B cell (primary cell): ENCODE measurements at regions not wholly inside any gene's neighbourhood (a gene's known extent, or its start where the extent isn't known, plus 50 kb on each side); places are given as distances from the start of the nearest gene placed in this dataset.

Source experiments
- ATAC-seq: fragments of 200-7000 bp; cut with Tn5 transposase; one replicate; pipeline ENCODE4 v1.10.0; 2021; ENCODE audit warnings: low read depth, mild to moderate bottlenecking, moderate number of reproducible peaks, moderate library complexity
- CTCF ChIA-PET: fragments of 350-600 bp; sonication (Branson Sonifier 250); formaldehyde crosslinking; loops from one replicate; lab custom pipeline; 2021; ENCODE audit warnings: antibody characterized with exemption, inconsistent platforms; lab: Charles Lee
- POLR2A ChIA-PET: fragments of 350-600 bp; sonication (Branson Sonifier 250); formaldehyde crosslinking; loops from one replicate; lab custom pipeline; 2021; ENCODE audit warnings: antibody characterized with exemption; lab: Charles Lee
- DNase-seq: peaks from one replicate; pipeline ENCODE4 v3.0.0; 2013
- H2AFZ ChIP-seq: 2 replicates; pipeline ENCODE4 v1.6.1; 2012; ENCODE audit warnings: mild to moderate bottlenecking, low read depth, low read length; ENCODE audit not compliant: insufficient read depth, poor library complexity, severe bottlenecking
- H3K27ac ChIP-seq, 2 donors: 1 replicate in 1 of 2; 2 replicates in 1 of 2; pipeline ENCODE4 v1.5.1; 2012 to 2013; ENCODE audit warnings: low read length in 2 of 2, mild to moderate bottlenecking in 2 of 2, moderate library complexity in 1 of 2
- H3K27me3 ChIP-seq, 4 experiments: fragments of 200-600 bp in 1 of 4; sonication (generic) in 1 of 4; replicated peaks in 1 of 4; 1 replicate in 2 of 4; 2 replicates in 2 of 4; pipeline versions ENCODE4 v1.6.1 to v1.7.0; 2013 to 2016; ENCODE audit warnings: low read length in 3 of 4, mild to moderate bottlenecking in 2 of 4, mixed read lengths in 1 of 4, moderate library complexity in 1 of 4; ENCODE audit not compliant: insufficient read depth in 4 of 4, control insufficient read depth in 3 of 4; ENCODE audit errors: control extremely low read depth in 1 of 4
- H3K36me3 ChIP-seq, 2 experiments: replicated peaks in 1 of 2; 1 replicate in 1 of 2; 2 replicates in 1 of 2; pipeline versions ENCODE4 v1.6.1 to v1.7.1; 2013; ENCODE audit warnings: low read length in 1 of 2; ENCODE audit not compliant: insufficient read depth in 2 of 2, control insufficient read depth in 1 of 2; ENCODE audit errors: control extremely low read depth in 1 of 2, extremely low read depth in 1 of 2
- H3K4me1 ChIP-seq, 2 donors: fragments of 200-600 bp in 1 of 2; sonication (generic) in 1 of 2; 1 replicate in 1 of 2; 2 replicates in 1 of 2; pipeline versions ENCODE4 v1.5.1 to v1.6.1; 2013 to 2017; ENCODE audit warnings: low read length in 2 of 2; ENCODE audit not compliant: control insufficient read depth in 2 of 2, insufficient read depth in 2 of 2
- H3K4me2 ChIP-seq: replicated peaks from 2 replicates; pipeline ENCODE3; 2012; ENCODE audit warnings: mild to moderate bottlenecking, low read depth, low read length; ENCODE audit not compliant: poor library complexity, severe bottlenecking
- H3K4me3 ChIP-seq, 5 experiments: fragments of 200-600 bp in 1 of 5; sonication (generic) in 1 of 5; 1 replicate in 3 of 5; 2 replicates in 2 of 5; pipeline versions ENCODE4 v1.5.1 to v1.7.0; 2011 to 2016; ENCODE audit warnings: low read length in 4 of 5, mild to moderate bottlenecking in 4 of 5, low read depth in 2 of 5, control low read depth in 1 of 5, moderate library complexity in 1 of 5; ENCODE audit not compliant: insufficient read depth in 1 of 5; ENCODE audit errors: control extremely low read depth in 1 of 5, extremely low read depth in 1 of 5
- H3K79me2 ChIP-seq: fragments of 200-600 bp; sonication (generic); one replicate; pipeline ENCODE4 v1.6.0; 2016; ENCODE audit warnings: low read length; ENCODE audit not compliant: control insufficient read depth, insufficient read depth
- H3K9ac ChIP-seq: fragments of 200-600 bp; sonication (generic); 2 replicates; pipeline ENCODE4 v1.6.1; 2017; ENCODE audit warnings: mild to moderate bottlenecking, low read length, moderate library complexity
- H3K9me3 ChIP-seq, 3 donors: one replicate each; pipeline versions ENCODE4 v1.6.1 to v1.7.1; 2013; ENCODE audit warnings: low read length in 2 of 3; ENCODE audit not compliant: control insufficient read depth in 2 of 3, insufficient read depth in 1 of 3; ENCODE audit errors: control extremely low read depth in 1 of 3
- H4K20me1 ChIP-seq: 2 replicates; pipeline ENCODE4 v1.6.0; 2012; ENCODE audit warnings: mild to moderate bottlenecking, low read length; ENCODE audit not compliant: insufficient read depth, control insufficient read depth, poor library complexity, severe bottlenecking
- H3K27ac Mint-ChIP-seq: one replicate; pipeline ENCODE4 v1.8.0; 2021; ENCODE audit warnings: mixed read lengths
- H3K27me3 Mint-ChIP-seq: one replicate; pipeline ENCODE4 v1.8.0; 2021; ENCODE audit warnings: mixed read lengths
- H3K4me1 Mint-ChIP-seq: one replicate; pipeline ENCODE4 v1.8.0; 2021; ENCODE audit warnings: mixed read lengths
- H3K4me3 Mint-ChIP-seq: one replicate; pipeline ENCODE4 v1.8.0; 2021; ENCODE audit warnings: mixed read lengths
- H3K9me3 Mint-ChIP-seq: one replicate; pipeline ENCODE4 v1.8.0; 2022; ENCODE audit warnings: mixed read lengths; ENCODE audit not compliant: insufficient read depth
- EZH2 ChIP-seq: IDR thresholded peaks from 2 replicates; pipeline ENCODE4 v1.6.1; 2012; ENCODE audit warnings: borderline replicate concordance, low read depth, mild to moderate bottlenecking, moderate library complexity, low read length; ENCODE audit not compliant: insufficient read depth, poor library complexity, severe bottlenecking
- WGBS: methylation state at CpG from one replicate; pipeline ENCODE4 v1.1.5; 2013; ENCODE audit warnings: missing lambda C conversion rate; ENCODE audit not compliant: insufficient coverage; 5-methylcytosine and 5-hydroxymethylcytosine counted together
- intact Hi-C: fragments of 100-400 bp; cut with micrococcal nuclease; formaldehyde crosslinking; loops from one replicate; pipeline ENCODE4 v1.10.0; 2022
- TF ChIP-seq, protein P1 (sequence below): fragments of 200-600 bp; IDR thresholded peaks from one replicate; pipeline ENCODE4 v1.8.0; 2022; ENCODE audit warnings: antibody characterized with exemption, mild to moderate bottlenecking

DNA sequence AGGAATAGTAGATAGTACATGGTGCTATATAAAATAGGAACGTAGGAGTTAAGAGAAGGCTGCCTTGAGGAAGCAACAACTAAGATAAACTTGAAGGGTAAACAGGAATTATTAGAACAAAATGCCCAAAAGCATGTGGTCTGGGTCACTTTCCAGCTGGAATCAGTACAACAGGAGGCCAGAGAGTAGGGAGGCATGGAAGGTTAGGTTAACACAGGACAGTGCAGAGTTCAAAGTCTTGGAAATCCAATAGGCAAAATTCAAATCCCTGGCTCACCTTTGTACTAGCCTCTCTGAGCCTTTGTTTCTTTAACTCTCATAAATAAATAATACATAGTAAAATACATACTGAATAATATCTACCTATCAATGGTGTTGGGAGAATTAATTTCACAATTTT is 69.0 kb upstream of the NEK7 start:
- CTCF ChIA-PET = interaction anchor here (1.4 to 2.0 kb wide), 6 partner anchors 187 to 598 kb away, joined by 4 to 12 read pairs (median 6); no protein-coding TSS in a partner anchor
- no peak overlapping the region for H3K27ac Mint-ChIP-seq
- H3K4me1 Mint-ChIP-seq = no peaks in the 10 kb centered on the region
- Histone ChIP-seq H3K79me2 (no peaks in the 10 kb centered on the region), H3K27ac (no peak overlapping the region), H3K9me3 (no peaks in the 10 kb centered on the region), H3K27me3 (no peaks in the 10 kb centered on the region), H3K36me3 (no peaks in the 10 kb centered on the region), H4K20me1 (no peaks in the 10 kb centered on the region), H3K4me2 (no peak overlapping the region), H2AFZ (no peak overlapping the region), H3K4me3 (no peak overlapping the region), H3K9ac (no peak overlapping the region), H3K4me1 (no peaks in the 10 kb centered on the region)
- intact Hi-C loops = loop anchor here (1.0 to 2.0 kb wide), 4 partner anchors 67 to 377 kb away; no protein-coding TSS in a partner anchor
- TF ChIP-seq, protein P1, sequence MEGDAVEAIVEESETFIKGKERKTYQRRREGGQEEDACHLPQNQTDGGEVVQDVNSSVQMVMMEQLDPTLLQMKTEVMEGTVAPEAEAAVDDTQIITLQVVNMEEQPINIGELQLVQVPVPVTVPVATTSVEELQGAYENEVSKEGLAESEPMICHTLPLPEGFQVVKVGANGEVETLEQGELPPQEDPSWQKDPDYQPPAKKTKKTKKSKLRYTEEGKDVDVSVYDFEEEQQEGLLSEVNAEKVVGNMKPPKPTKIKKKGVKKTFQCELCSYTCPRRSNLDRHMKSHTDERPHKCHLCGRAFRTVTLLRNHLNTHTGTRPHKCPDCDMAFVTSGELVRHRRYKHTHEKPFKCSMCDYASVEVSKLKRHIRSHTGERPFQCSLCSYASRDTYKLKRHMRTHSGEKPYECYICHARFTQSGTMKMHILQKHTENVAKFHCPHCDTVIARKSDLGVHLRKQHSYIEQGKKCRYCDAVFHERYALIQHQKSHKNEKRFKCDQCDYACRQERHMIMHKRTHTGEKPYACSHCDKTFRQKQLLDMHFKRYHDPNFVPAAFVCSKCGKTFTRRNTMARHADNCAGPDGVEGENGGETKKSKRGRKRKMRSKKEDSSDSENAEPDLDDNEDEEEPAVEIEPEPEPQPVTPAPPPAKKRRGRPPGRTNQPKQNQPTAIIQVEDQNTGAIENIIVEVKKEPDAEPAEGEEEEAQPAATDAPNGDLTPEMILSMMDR = no peak
- no peak for TF ChIP-seq EZH2
- H3K9me3 Mint-ChIP-seq = no peaks in the 10 kb centered on the region
- DNase-seq = no peak
- H3K27me3 Mint-ChIP-seq = peaks cover 15% of the 10 kb centered on the region
- POLR2A ChIA-PET = no interaction called here
- no peak for ATAC-seq
- WGBS = 67% methylated on average over 1 of the region's 1 CpG
- no peak overlapping the region for H3K4me3 Mint-ChIP-seq

GRCh38 chr1:198088360-198089071 is 68.3 kb upstream of the NEK7 start:
- ATAC-seq (no peak), DNase-seq (peak; percentile 38)
- H3K27ac Mint-ChIP-seq = no peak overlapping the region
- H3K9me3 Mint-ChIP-seq = no peaks in the 10 kb centered on the region
- Histone ChIP-seq H3K9ac (no peak overlapping the region), H3K36me3 (no peaks in the 10 kb centered on the region), H2AFZ (no peak overlapping the region), H3K27me3 (no peaks in the 10 kb centered on the region), H3K79me2 (no peaks in the 10 kb centered on the region), H4K20me1 (no peaks in the 10 kb centered on the region), H3K4me3 (no peak overlapping the region), H3K4me2 (no peak overlapping the region), H3K27ac (no peak overlapping the region), H3K9me3 (no peaks in the 10 kb centered on the region), H3K4me1 (no peaks in the 10 kb centered on the region)
- 43% methylated on average over 1 of the region's 4 CpGs for WGBS
- no peaks in the 10 kb centered on the region for H3K4me1 Mint-ChIP-seq
- CTCF ChIA-PET = interaction anchor here (0.9 to 2.0 kb wide), 7 partner anchors 186 to 598 kb away, joined by 3 to 12 read pairs (median 6); no protein-coding TSS in a partner anchor
- TF ChIP-seq, protein P1 = peak; percentile 79
- no peak for TF ChIP-seq EZH2
- H3K27me3 Mint-ChIP-seq = peaks cover 13% of the 10 kb centered on the region
- intact Hi-C loops = loop anchor here (1.0 to 2.0 kb wide), 4 partner anchors 66 to 377 kb away; no protein-coding TSS in a partner anchor
- POLR2A ChIA-PET = no interaction called here
- H3K4me3 Mint-ChIP-seq = no peak overlapping the region
